Gastroesophageal sphincter (tissue), 3 donors: ENCODE measurements at regions not wholly inside any gene's neighbourhood (a gene's known extent, or its start where the extent isn't known, plus 50 kb on each side); places are given as distances from the start of the nearest gene placed in this dataset.

Experiments used
- CTCF ChIP-seq, 4 experiments: fragments of 200-600 bp in 2 of 4; fragments of 450-650 bp in 2 of 4; sonication (generic) in 1 of 4; IDR thresholded peaks; one replicate each; pipeline ENCODE4 v1.5.1; 2017 to 2019; ENCODE audit warnings: antibody characterized with exemption in 4 of 4, mild to moderate bottlenecking in 2 of 4, moderate library complexity in 2 of 4
- POLR2A ChIP-seq, 2 donors: fragments of 450-650 bp; IDR thresholded peaks; one replicate each; pipeline ENCODE4 v1.6.1; 2017; ENCODE audit warnings: antibody characterized with exemption in 2 of 2, mild to moderate bottlenecking in 2 of 2, moderate library complexity in 1 of 2

GRCh38 chr9:85248514-85249312 lies 493.0 kb downstream of the AGTPBP1 start:
- TF ChIP-seq CTCF (IDR thresholded peaks at IDR 0.05) (no peak), POLR2A (IDR thresholded peaks at IDR 0.05) (no peak)
